ENCODE measurements at regions not wholly inside any gene's neighbourhood (a gene's known extent, or its start where the extent isn't known, plus 50 kb on each side); places are given as distances from the start of the nearest gene placed in this dataset.

DNA sequence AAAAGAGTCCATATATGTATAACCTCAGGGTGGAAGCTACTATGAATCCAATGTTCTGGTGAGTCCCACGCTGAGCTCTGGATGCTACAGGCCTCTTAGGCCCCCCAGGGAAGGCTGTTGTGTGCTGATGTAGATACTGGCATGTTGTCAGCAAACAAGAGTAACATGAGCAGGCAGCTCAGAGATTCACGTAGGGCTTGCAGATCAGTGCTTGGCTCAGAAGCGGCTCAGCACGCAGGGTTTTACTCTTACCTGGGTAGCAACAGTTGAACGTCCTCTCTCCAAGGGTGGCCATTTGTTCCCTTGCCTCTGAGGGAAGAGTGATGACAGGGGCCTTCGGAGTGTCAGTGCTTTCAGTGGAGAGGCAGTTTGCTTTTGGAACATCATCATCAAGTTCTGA lies 93.4 kb downstream of the ZFP64 start:
- TF ChIP-seq, protein P1, sequence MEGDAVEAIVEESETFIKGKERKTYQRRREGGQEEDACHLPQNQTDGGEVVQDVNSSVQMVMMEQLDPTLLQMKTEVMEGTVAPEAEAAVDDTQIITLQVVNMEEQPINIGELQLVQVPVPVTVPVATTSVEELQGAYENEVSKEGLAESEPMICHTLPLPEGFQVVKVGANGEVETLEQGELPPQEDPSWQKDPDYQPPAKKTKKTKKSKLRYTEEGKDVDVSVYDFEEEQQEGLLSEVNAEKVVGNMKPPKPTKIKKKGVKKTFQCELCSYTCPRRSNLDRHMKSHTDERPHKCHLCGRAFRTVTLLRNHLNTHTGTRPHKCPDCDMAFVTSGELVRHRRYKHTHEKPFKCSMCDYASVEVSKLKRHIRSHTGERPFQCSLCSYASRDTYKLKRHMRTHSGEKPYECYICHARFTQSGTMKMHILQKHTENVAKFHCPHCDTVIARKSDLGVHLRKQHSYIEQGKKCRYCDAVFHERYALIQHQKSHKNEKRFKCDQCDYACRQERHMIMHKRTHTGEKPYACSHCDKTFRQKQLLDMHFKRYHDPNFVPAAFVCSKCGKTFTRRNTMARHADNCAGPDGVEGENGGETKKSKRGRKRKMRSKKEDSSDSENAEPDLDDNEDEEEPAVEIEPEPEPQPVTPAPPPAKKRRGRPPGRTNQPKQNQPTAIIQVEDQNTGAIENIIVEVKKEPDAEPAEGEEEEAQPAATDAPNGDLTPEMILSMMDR (conservative IDR thresholded peaks at IDR 0.05; ENCODE audit: low read length): no peak
- no peak for TF ChIP-seq EZH2phosphoT487 (IDR thresholded peaks at IDR 0.05; ENCODE audit: borderline replicate concordance)
